ENCODE measurements at regions not wholly inside any gene's neighbourhood (a gene's known extent, or its start where the extent isn't known, plus 50 kb on each side); places are given as distances from the start of the nearest gene placed in this dataset.

DNA sequence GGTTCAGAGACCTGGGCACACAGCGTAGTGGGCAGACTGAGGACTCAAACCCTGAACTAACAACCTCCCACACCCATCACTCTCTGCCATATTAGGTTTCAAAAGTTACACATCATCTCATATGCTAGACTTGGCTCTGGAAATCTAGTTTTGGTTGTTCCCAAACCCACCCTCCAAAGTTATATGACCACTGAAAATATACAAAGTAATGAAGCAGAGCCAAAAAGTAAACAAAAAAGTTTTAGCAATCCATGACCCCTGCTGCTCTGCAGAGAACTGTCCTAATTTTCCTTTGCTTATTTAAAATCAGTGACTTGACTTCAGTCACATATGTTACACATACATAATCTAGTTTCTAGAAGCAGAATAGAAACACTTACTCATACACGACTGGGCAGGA, 155.6 kb upstream of the TAS2R1 start:
- Mint-ChIP-seq H3K36me3 (ENCODE audit: low read depth) (no peaks in the 10 kb centered on the region), H3K27me3 (ENCODE audit: low read depth) (no peaks in the 10 kb centered on the region), H3K27ac (no peak overlapping the region), H3K4me3 (no peak overlapping the region), H3K9me3 (ENCODE audit: insufficient read depth) (no peaks in the 10 kb centered on the region), H3K4me1 (ENCODE audit: low read depth) (no peaks in the 10 kb centered on the region)
- CTCF ChIA-PET: no interaction called here
- POLR2A ChIA-PET: no interaction called here
- ATAC-seq: no peak
- no peak for DNase-seq

- ChIA-PET CTCF (no interaction called here), POLR2A (no interaction called here)
- Mint-ChIP-seq H3K27me3 (ENCODE audit: low read depth) (no peaks in the 10 kb centered on the region), H3K36me3 (ENCODE audit: low read depth) (no peaks in the 10 kb centered on the region), H3K27ac (no peak overlapping the region), H3K9me3 (ENCODE audit: insufficient read depth) (no peaks in the 10 kb centered on the region), H3K4me3 (no peak overlapping the region), H3K4me1 (ENCODE audit: low read depth) (no peaks in the 10 kb centered on the region)
- no peak for ATAC-seq
- no peak for DNase-seq
Measured at GRCh38 chr5:9784231-9784630, 154.1 kb upstream of the TAS2R1 start.

- ChIA-PET POLR2A (no interaction called here), CTCF (no interaction called here)
- Mint-ChIP-seq H3K27me3 (ENCODE audit: low read depth) (no peaks in the 10 kb centered on the region), H3K9me3 (ENCODE audit: insufficient read depth) (no peaks in the 10 kb centered on the region), H3K27ac (no peak overlapping the region), H3K4me3 (no peak overlapping the region), H3K4me1 (ENCODE audit: low read depth) (no peaks in the 10 kb centered on the region), H3K36me3 (ENCODE audit: low read depth) (no peaks in the 10 kb centered on the region)
- no peak for ATAC-seq
- DNase-seq: no peak
Measured at GRCh38 chr5:9782826-9783560, 152.8 kb upstream of the TAS2R1 start.

- no peak for DNase-seq
- ATAC-seq: no peak
- no peaks in the 10 kb centered on the region for H3K9me3 Mint-ChIP-seq (ENCODE audit: insufficient read depth)
- H3K27me3 Mint-ChIP-seq (ENCODE audit: low read depth): no peaks in the 10 kb centered on the region
- no peak overlapping the region for H3K4me3 Mint-ChIP-seq
- H3K4me1 Mint-ChIP-seq (ENCODE audit: low read depth): no peaks in the 10 kb centered on the region
- H3K27ac Mint-ChIP-seq: no peak overlapping the region
- ChIA-PET CTCF (no interaction called here), POLR2A (no interaction called here)
- H3K36me3 Mint-ChIP-seq (ENCODE audit: low read depth): no peaks in the 10 kb centered on the region
Measured at GRCh38 chr5:9781890-9782289, 151.7 kb upstream of the TAS2R1 start.

DNA sequence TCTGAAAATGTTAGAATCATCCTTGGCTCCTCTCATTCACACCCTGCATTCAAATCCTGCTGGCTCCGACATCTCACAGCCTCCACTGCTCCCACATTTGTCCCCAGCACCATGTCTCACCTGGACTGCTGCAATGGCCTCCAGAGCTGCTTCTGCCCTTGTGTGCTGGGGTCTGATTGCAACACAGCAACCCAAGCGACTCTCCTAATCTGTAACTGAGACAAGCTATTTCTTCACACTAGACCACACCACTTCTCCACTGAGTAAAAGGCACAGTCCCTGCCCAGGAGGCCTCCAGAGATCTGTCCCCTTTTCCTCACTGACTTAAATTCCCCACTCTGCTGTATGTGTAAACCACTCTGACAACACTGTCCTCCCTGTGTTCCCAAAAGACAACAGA, 151.1 kb upstream of the TAS2R1 start:
- H3K4me1 Mint-ChIP-seq (ENCODE audit: low read depth): no peaks in the 10 kb centered on the region
- H3K4me3 Mint-ChIP-seq: no peak overlapping the region
- H3K36me3 Mint-ChIP-seq (ENCODE audit: low read depth): no peaks in the 10 kb centered on the region
- CTCF ChIA-PET: no interaction called here
- H3K27me3 Mint-ChIP-seq (ENCODE audit: low read depth): no peaks in the 10 kb centered on the region
- POLR2A ChIA-PET: no interaction called here
- no peak for DNase-seq
- no peaks in the 10 kb centered on the region for H3K9me3 Mint-ChIP-seq (ENCODE audit: insufficient read depth)
- no peak overlapping the region for H3K27ac Mint-ChIP-seq
- no peak for ATAC-seq

DNA sequence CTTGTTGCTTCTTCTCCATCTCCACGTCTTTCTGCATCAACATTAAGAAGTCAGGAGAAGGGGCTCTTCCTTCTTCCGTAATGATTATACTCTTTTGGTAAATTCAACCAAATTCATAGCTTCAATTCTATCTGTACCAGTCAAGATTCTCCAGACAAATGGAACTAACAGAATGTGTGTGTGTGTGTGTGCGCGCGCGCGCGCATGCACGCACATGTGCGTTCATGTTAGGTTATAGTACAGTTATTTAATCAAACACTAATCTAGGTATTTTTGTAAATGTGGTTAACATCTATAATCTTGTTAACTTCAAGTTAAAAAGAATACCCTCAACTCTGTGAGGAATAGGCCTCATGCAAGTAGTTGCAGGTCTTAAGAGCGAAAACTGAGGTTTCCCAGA, 150.3 kb upstream of the TAS2R1 start:
- POLR2A ChIA-PET: no interaction called here
- H3K4me1 Mint-ChIP-seq (ENCODE audit: low read depth): no peaks in the 10 kb centered on the region
- H3K9me3 Mint-ChIP-seq (ENCODE audit: insufficient read depth): no peaks in the 10 kb centered on the region
- no peaks in the 10 kb centered on the region for H3K36me3 Mint-ChIP-seq (ENCODE audit: low read depth)
- ATAC-seq (no peak), DNase-seq (no peak)
- H3K27me3 Mint-ChIP-seq (ENCODE audit: low read depth): no peaks in the 10 kb centered on the region
- no peak overlapping the region for H3K27ac Mint-ChIP-seq
- H3K4me3 Mint-ChIP-seq: no peak overlapping the region
- CTCF ChIA-PET: no interaction called here

GRCh38 chr5:9776525-9776924, 146.4 kb upstream of the TAS2R1 start:
- CTCF ChIA-PET: no interaction called here
- Mint-ChIP-seq H3K4me3 (no peak overlapping the region), H3K36me3 (ENCODE audit: low read depth) (no peaks in the 10 kb centered on the region), H3K4me1 (ENCODE audit: low read depth) (no peaks in the 10 kb centered on the region), H3K27me3 (ENCODE audit: low read depth) (no peaks in the 10 kb centered on the region), H3K27ac (no peak overlapping the region), H3K9me3 (ENCODE audit: insufficient read depth) (no peaks in the 10 kb centered on the region)
- POLR2A ChIA-PET: no interaction called here
- no peak for ATAC-seq
- DNase-seq: no peak

- ChIA-PET POLR2A (no interaction called here), CTCF (no interaction called here)
- no peak for DNase-seq
- H3K27me3 Mint-ChIP-seq (ENCODE audit: low read depth): no peaks in the 10 kb centered on the region
- no peak overlapping the region for H3K27ac Mint-ChIP-seq
- H3K9me3 Mint-ChIP-seq (ENCODE audit: insufficient read depth): no peaks in the 10 kb centered on the region
- no peak for ATAC-seq
- no peak overlapping the region for H3K4me3 Mint-ChIP-seq
- no peaks in the 10 kb centered on the region for H3K4me1 Mint-ChIP-seq (ENCODE audit: low read depth)
- H3K36me3 Mint-ChIP-seq (ENCODE audit: low read depth): no peaks in the 10 kb centered on the region
Measured at GRCh38 chr5:9775339-9775738, 145.2 kb upstream of the TAS2R1 start.

GRCh38 chr5:9774472-9775079, 144.4 kb upstream of the TAS2R1 start:
- H3K36me3 Mint-ChIP-seq (ENCODE audit: low read depth): no peaks in the 10 kb centered on the region
- no peaks in the 10 kb centered on the region for H3K4me1 Mint-ChIP-seq (ENCODE audit: low read depth)
- no peak overlapping the region for H3K27ac Mint-ChIP-seq
- no peaks in the 10 kb centered on the region for H3K27me3 Mint-ChIP-seq (ENCODE audit: low read depth)
- POLR2A ChIA-PET: no interaction called here
- DNase-seq (no peak), ATAC-seq (no peak)
- H3K4me3 Mint-ChIP-seq: no peak overlapping the region
- no peaks in the 10 kb centered on the region for H3K9me3 Mint-ChIP-seq (ENCODE audit: insufficient read depth)
- CTCF ChIA-PET: no interaction called here

DNA sequence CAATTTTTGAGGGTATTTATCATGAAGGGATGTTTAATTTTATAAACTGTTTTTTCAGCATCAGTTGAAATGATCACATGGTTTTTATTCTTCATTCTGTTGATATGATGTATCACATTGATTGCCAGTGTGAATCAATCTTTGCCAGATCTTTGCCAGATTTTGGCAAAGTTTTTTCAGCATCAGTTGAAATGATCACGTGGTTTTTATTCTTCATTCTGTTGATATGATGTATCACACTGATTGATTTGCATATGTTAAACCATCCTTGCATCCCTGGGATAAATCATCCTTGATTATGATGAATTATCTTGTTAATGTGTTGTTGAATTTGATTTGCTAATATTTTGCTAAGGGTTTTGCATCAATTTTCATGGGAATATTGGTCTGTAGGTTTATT, 140.9 kb upstream of the TAS2R1 start:
- POLR2A ChIA-PET: no interaction called here
- CTCF ChIA-PET: no interaction called here
- no peak overlapping the region for H3K27ac Mint-ChIP-seq
- H3K36me3 Mint-ChIP-seq (ENCODE audit: low read depth): no peaks in the 10 kb centered on the region
- H3K27me3 Mint-ChIP-seq (ENCODE audit: low read depth): no peaks in the 10 kb centered on the region
- no peak overlapping the region for H3K4me3 Mint-ChIP-seq
- no peak for DNase-seq
- H3K9me3 Mint-ChIP-seq (ENCODE audit: insufficient read depth): no peaks in the 10 kb centered on the region
- H3K4me1 Mint-ChIP-seq (ENCODE audit: low read depth): no peaks in the 10 kb centered on the region
- no peak for ATAC-seq

- Mint-ChIP-seq H3K27me3 (ENCODE audit: low read depth) (no peaks in the 10 kb centered on the region), H3K36me3 (ENCODE audit: low read depth) (no peaks in the 10 kb centered on the region), H3K4me3 (no peak overlapping the region), H3K4me1 (ENCODE audit: low read depth) (no peaks in the 10 kb centered on the region), H3K9me3 (ENCODE audit: insufficient read depth) (no peaks in the 10 kb centered on the region), H3K27ac (no peak overlapping the region)
- DNase-seq (no peak), ATAC-seq (no peak)
- ChIA-PET CTCF (no interaction called here), POLR2A (no interaction called here)
Measured at GRCh38 chr5:9766581-9766980, 136.4 kb upstream of the TAS2R1 start.

DNA sequence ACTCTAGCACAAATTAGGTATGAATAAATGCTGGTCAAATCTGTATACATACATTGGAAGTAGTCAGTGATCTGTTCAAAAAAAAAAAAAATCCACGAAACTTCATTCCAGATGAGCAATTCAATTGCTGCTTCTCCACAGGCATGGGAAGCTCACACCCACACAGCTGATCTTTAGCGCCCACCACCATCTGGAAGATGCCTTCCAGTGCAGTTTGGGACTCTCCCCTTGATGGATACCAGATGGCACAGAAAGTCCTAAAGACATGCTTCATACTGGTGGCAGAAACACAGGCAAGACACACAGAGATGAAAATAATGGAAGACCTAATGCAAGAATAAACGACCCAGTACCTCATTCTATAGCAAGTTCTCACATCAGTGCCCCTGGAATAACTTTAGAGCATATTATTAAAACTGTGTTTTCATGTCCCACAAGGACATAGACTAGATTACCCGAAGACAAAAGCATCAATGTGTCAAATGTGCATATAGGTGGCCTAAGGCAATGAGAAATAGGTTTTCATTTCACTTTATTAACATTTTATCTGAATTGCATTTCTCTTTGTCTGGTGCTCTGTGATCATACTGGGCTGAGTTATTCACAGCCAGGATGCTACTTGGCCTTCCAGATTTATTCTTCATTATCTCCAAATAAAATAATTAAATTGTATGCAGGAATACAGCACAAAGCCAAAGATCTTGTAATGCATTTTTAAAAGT, 135.4 kb upstream of the TAS2R1 start:
- Mint-ChIP-seq H3K27ac (no peak overlapping the region), H3K4me3 (no peak overlapping the region), H3K9me3 (ENCODE audit: insufficient read depth) (no peaks in the 10 kb centered on the region), H3K27me3 (ENCODE audit: low read depth) (no peaks in the 10 kb centered on the region), H3K36me3 (ENCODE audit: low read depth) (no peaks in the 10 kb centered on the region), H3K4me1 (ENCODE audit: low read depth) (no peaks in the 10 kb centered on the region)
- ChIA-PET CTCF (no interaction called here), POLR2A (no interaction called here)
- ATAC-seq (no peak), DNase-seq (no peak)

GRCh38 chr5:9761706-9762105, 131.6 kb upstream of the TAS2R1 start:
- CTCF ChIA-PET: no interaction called here
- ATAC-seq (no peak), DNase-seq (no peak)
- Mint-ChIP-seq H3K27ac (no peak overlapping the region), H3K27me3 (ENCODE audit: low read depth) (no peaks in the 10 kb centered on the region), H3K36me3 (ENCODE audit: low read depth) (no peaks in the 10 kb centered on the region), H3K4me1 (ENCODE audit: low read depth) (no peaks in the 10 kb centered on the region), H3K9me3 (ENCODE audit: insufficient read depth) (no peaks in the 10 kb centered on the region), H3K4me3 (no peak overlapping the region)
- POLR2A ChIA-PET: no interaction called here
